ENCODE measurements at regions not wholly inside any gene's neighbourhood (a gene's known extent, or its start where the extent isn't known, plus 50 kb on each side); places are given as distances from the start of the nearest gene placed in this dataset.

DNA sequence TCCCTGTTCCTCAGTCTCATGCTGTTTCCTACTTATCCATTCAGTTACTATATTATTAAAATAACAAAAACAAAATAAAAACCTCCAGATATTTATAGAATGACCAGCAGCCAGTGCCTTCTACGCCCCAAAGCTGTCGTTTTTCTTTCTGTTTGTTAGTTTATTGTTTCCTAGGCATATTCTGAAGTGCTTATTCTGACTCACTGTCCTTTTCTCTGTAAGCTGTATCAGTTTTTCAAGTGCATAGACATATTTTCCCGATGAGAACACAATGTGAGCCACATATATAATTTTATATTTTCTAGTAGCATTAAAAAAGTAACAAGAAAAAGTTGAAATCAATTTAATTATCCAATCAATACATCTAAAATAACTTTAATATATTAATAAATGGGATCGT is 2158.6 kb upstream of the TENM3 start:
- H2BK5ac ChIP-seq (ENCODE audit: low read length) = no peak overlapping the region
- DNase-seq (ENCODE audit: low spot score) = no peak
- no peak overlapping the region for H3K18ac ChIP-seq (ENCODE audit: low read length)
- H2BK12ac ChIP-seq (ENCODE audit: low read length) = no peak overlapping the region
- no peaks in the 10 kb centered on the region for H3K27me3 ChIP-seq (ENCODE audit: control insufficient read depth in 3 of 3, insufficient read depth in 3 of 3, low read depth in 1 of 3, low read length in 3 of 3)
- no peaks in the 10 kb centered on the region for H3K9me3 ChIP-seq (replicated peaks in 1 of 2; ENCODE audit: control insufficient read depth in 2 of 2, insufficient read depth in 1 of 2, low read depth in 1 of 2, low read length in 2 of 2)
- no peak overlapping the region for H4K8ac ChIP-seq (ENCODE audit: low read depth, low read length)
- H3K4ac ChIP-seq (ENCODE audit: low read length) = no peak overlapping the region
- no peak overlapping the region for H3K27ac ChIP-seq (replicated peaks; ENCODE audit: low read length)
- H3K4me2 ChIP-seq (ENCODE audit: insufficient read depth, low read length, poor library complexity, severe bottlenecking) = no peak overlapping the region
- H3K14ac ChIP-seq (ENCODE audit: low read length) = no peak overlapping the region
- H3K79me1 ChIP-seq (ENCODE audit: low read depth, low read length) = no peaks in the 10 kb centered on the region
- H3K4me3 ChIP-seq (ENCODE audit: low read length in 2 of 2) = no peak overlapping the region
- no peaks in the 10 kb centered on the region for H3K4me1 ChIP-seq (ENCODE audit: control insufficient read depth in 2 of 2, insufficient read depth in 1 of 2, low read depth in 1 of 2, low read length in 2 of 2)
- no peak overlapping the region for H3K23ac ChIP-seq (ENCODE audit: low read depth, low read length, poor library complexity)
- no peak overlapping the region for H2BK120ac ChIP-seq (ENCODE audit: low read depth, low read length)
- H3K9ac ChIP-seq (ENCODE audit: low read depth, low read length, poor library complexity) = no peak overlapping the region
- no peak overlapping the region for H2BK15ac ChIP-seq (ENCODE audit: low read length)
- no peaks in the 10 kb centered on the region for H3K36me3 ChIP-seq (replicated peaks in 1 of 2; ENCODE audit: control insufficient read depth in 2 of 2, insufficient read depth in 2 of 2, low read length in 2 of 2)
- WGBS, 2 donors (ENCODE audit: extremely low coverage in 2 of 2, insufficient read length in 2 of 2, insufficient replicate concordance in 1 of 2) = no CpG with 5 or more reads among the region's 4 CpGs
- no peak overlapping the region for H4K91ac ChIP-seq (ENCODE audit: low read depth, low read length, poor library complexity)
- H2AK5ac ChIP-seq (ENCODE audit: low read depth, low read length) = no peak overlapping the region
- H2AFZ ChIP-seq (ENCODE audit: low read length) = no peak overlapping the region

DNA sequence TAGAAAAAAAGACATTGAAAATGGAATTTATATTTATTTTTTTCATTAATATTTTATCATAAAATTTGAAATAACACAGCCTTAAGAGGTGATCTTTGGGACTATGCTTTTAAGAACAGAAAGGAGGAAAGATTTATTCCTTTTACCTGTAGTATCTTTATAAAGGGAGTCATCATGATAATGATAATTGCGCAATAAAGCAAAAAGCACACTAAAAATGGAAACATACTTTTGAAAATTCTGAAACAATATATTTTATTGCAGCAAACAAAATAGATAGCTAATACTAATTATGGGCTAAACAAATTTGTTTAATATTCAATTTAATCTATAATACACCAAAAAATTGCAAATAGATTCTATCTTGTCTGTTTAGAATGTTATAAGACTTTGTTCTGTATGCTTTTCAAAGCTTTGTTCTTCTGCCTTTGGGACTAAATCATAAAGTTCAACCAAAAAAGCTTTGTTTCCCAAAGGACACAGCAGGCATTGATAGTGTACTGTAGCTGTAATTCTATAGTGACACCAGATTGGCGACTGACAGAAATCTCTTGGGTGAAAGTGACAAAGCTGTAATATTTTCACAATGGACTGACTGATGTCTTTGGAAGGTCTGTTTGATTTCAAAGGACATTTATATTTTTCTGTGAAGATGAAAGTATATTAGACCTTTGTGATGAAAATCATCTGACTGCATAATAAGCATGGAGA is 2156.6 kb upstream of the TENM3 start:
- Histone ChIP-seq H2BK12ac (ENCODE audit: low read length) (no peak overlapping the region), H3K79me1 (ENCODE audit: low read depth, low read length) (no peaks in the 10 kb centered on the region), H3K23ac (ENCODE audit: low read depth, low read length, poor library complexity) (no peak overlapping the region), H3K9me3 (replicated peaks in 1 of 2; ENCODE audit: control insufficient read depth in 2 of 2, insufficient read depth in 1 of 2, low read depth in 1 of 2, low read length in 2 of 2) (no peaks in the 10 kb centered on the region), H2BK120ac (ENCODE audit: low read depth, low read length) (no peak overlapping the region), H3K27ac (replicated peaks; ENCODE audit: low read length) (no peak overlapping the region), H2BK15ac (ENCODE audit: low read length) (no peak overlapping the region), H3K36me3 (replicated peaks in 1 of 2; ENCODE audit: control insufficient read depth in 2 of 2, insufficient read depth in 2 of 2, low read length in 2 of 2) (no peaks in the 10 kb centered on the region), H4K91ac (ENCODE audit: low read depth, low read length, poor library complexity) (no peak overlapping the region), H3K27me3 (ENCODE audit: control insufficient read depth in 3 of 3, insufficient read depth in 3 of 3, low read depth in 1 of 3, low read length in 3 of 3) (no peaks in the 10 kb centered on the region), H3K9ac (ENCODE audit: low read depth, low read length, poor library complexity) (no peak overlapping the region), H2AFZ (ENCODE audit: low read length) (no peak overlapping the region), H3K4me1 (ENCODE audit: control insufficient read depth in 2 of 2, insufficient read depth in 1 of 2, low read depth in 1 of 2, low read length in 2 of 2) (no peaks in the 10 kb centered on the region), H3K14ac (ENCODE audit: low read length) (no peak overlapping the region), H3K4ac (ENCODE audit: low read length) (no peak overlapping the region), H4K8ac (ENCODE audit: low read depth, low read length) (no peak overlapping the region), H2AK5ac (ENCODE audit: low read depth, low read length) (no peak overlapping the region), H3K4me2 (ENCODE audit: insufficient read depth, low read length, poor library complexity, severe bottlenecking) (no peak overlapping the region), H2BK5ac (ENCODE audit: low read length) (no peak overlapping the region), H3K4me3 (ENCODE audit: low read length in 2 of 2) (no peak overlapping the region), H3K18ac (ENCODE audit: low read length) (no peak overlapping the region)
- WGBS, 2 donors (ENCODE audit: extremely low coverage in 2 of 2, insufficient read length in 2 of 2, insufficient replicate concordance in 1 of 2) = no CpG with 5 or more reads among the region's 2 CpGs
- DNase-seq (ENCODE audit: low spot score) = no peak

DNA sequence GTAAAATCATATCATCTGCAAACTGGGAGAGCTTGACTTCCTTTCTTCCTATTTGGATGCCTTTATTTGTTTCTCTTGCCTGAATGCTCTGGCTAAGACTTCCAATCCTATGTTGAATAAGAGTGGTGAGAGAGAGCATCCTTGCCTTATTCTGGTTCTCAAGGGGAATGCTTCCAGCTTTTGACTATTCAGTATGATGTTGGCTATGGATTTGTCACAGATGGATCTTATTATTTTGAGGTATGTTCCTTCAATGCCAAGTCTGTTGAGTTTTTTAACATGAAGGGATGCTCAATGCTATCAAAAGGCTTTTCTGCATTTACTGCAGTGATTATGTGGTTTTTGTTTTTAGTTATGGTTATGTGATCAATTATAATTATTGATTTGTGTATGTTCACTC is 2144.6 kb upstream of the TENM3 start:
- no peak for DNase-seq (ENCODE audit: low spot score)

DNA sequence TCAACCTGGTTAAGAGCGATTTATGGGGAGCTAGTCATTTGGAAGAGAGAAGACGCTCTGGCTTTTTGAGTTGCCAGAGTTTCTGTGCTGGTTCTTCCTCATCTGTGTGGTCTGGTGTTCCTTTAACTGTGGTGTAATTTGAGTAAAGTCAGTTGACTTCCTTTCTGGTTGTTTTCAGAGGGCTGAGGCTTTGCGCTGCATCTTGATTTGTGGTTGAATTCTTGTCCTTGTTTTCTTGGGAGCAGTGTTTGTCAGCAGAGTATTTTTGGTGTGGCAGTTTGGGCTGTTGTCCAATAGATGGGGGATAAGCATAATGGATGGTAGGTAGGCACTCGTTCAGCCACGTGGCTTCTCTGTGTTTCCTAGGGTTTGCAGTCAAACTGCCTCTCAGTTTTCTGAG is 2143.2 kb upstream of the TENM3 start:
- Histone ChIP-seq H3K4me3 (ENCODE audit: low read length in 2 of 2) (no peak overlapping the region), H4K8ac (ENCODE audit: low read depth, low read length) (no peak overlapping the region), H2BK5ac (ENCODE audit: low read length) (no peak overlapping the region), H4K91ac (ENCODE audit: low read depth, low read length, poor library complexity) (no peak overlapping the region), H2AK5ac (ENCODE audit: low read depth, low read length) (no peak overlapping the region), H2AFZ (ENCODE audit: low read length) (peak overlapping the region; percentile 32), H3K23ac (ENCODE audit: low read depth, low read length, poor library complexity) (no peak overlapping the region), H3K4me1 (ENCODE audit: control insufficient read depth in 2 of 2, insufficient read depth in 1 of 2, low read depth in 1 of 2, low read length in 2 of 2) (peaks cover 0 to 2% of the 10 kb centered on the region in 2 donors), H3K4me2 (ENCODE audit: insufficient read depth, low read length, poor library complexity, severe bottlenecking) (no peak overlapping the region), H2BK120ac (ENCODE audit: low read depth, low read length) (no peak overlapping the region), H3K4ac (ENCODE audit: low read length) (no peak overlapping the region), H3K79me1 (ENCODE audit: low read depth, low read length) (no peaks in the 10 kb centered on the region), H2BK12ac (ENCODE audit: low read length) (no peak overlapping the region), H3K9me3 (replicated peaks in 1 of 2; ENCODE audit: control insufficient read depth in 2 of 2, insufficient read depth in 1 of 2, low read depth in 1 of 2, low read length in 2 of 2) (no peaks in the 10 kb centered on the region), H3K9ac (ENCODE audit: low read depth, low read length, poor library complexity) (no peak overlapping the region), H3K36me3 (replicated peaks in 1 of 2; ENCODE audit: control insufficient read depth in 2 of 2, insufficient read depth in 2 of 2, low read length in 2 of 2) (no peaks in the 10 kb centered on the region), H3K27me3 (ENCODE audit: control insufficient read depth in 3 of 3, insufficient read depth in 3 of 3, low read depth in 1 of 3, low read length in 3 of 3) (no peaks in the 10 kb centered on the region), H3K14ac (ENCODE audit: low read length) (no peak overlapping the region), H3K27ac (replicated peaks; ENCODE audit: low read length) (no peak overlapping the region), H2BK15ac (ENCODE audit: low read length) (no peak overlapping the region), H3K18ac (ENCODE audit: low read length) (no peak overlapping the region)
- WGBS, 2 donors (ENCODE audit: extremely low coverage in 2 of 2, insufficient read length in 2 of 2, insufficient replicate concordance in 1 of 2) = no CpG with 5 or more reads among the region's 5 CpGs
- DNase-seq (ENCODE audit: low spot score) = no peak

More for the DNA sequence above, 2144.6 kb upstream of the TENM3 start:
- Histone ChIP-seq H3K9me3 (replicated peaks in 1 of 2; ENCODE audit: control insufficient read depth in 2 of 2, insufficient read depth in 1 of 2, low read depth in 1 of 2, low read length in 2 of 2) (no peaks in the 10 kb centered on the region), H2BK120ac (ENCODE audit: low read depth, low read length) (no peak overlapping the region), H2BK12ac (ENCODE audit: low read length) (no peak overlapping the region), H2AFZ (ENCODE audit: low read length) (no peak overlapping the region), H3K79me1 (ENCODE audit: low read depth, low read length) (no peaks in the 10 kb centered on the region), H3K36me3 (replicated peaks in 1 of 2; ENCODE audit: control insufficient read depth in 2 of 2, insufficient read depth in 2 of 2, low read length in 2 of 2) (no peaks in the 10 kb centered on the region), H4K91ac (ENCODE audit: low read depth, low read length, poor library complexity) (no peak overlapping the region), H3K27me3 (ENCODE audit: control insufficient read depth in 3 of 3, insufficient read depth in 3 of 3, low read depth in 1 of 3, low read length in 3 of 3) (no peaks in the 10 kb centered on the region), H3K4me1 (ENCODE audit: control insufficient read depth in 2 of 2, insufficient read depth in 1 of 2, low read depth in 1 of 2, low read length in 2 of 2) (peaks cover 0 to 2% of the 10 kb centered on the region in 2 donors), H4K8ac (ENCODE audit: low read depth, low read length) (no peak overlapping the region), H3K18ac (ENCODE audit: low read length) (no peak overlapping the region), H2AK5ac (ENCODE audit: low read depth, low read length) (no peak overlapping the region), H2BK15ac (ENCODE audit: low read length) (no peak overlapping the region), H3K14ac (ENCODE audit: low read length) (no peak overlapping the region), H3K4ac (ENCODE audit: low read length) (no peak overlapping the region), H3K4me3 (ENCODE audit: low read length in 2 of 2) (no peak overlapping the region), H3K23ac (ENCODE audit: low read depth, low read length, poor library complexity) (no peak overlapping the region), H3K27ac (replicated peaks; ENCODE audit: low read length) (no peak overlapping the region), H2BK5ac (ENCODE audit: low read length) (no peak overlapping the region), H3K4me2 (ENCODE audit: insufficient read depth, low read length, poor library complexity, severe bottlenecking) (no peak overlapping the region), H3K9ac (ENCODE audit: low read depth, low read length, poor library complexity) (no peak overlapping the region)

Measured in neuronal stem cell (in vitro differentiated cells).